H1 (cell line): ENCODE measurements at regions not wholly inside any gene's neighbourhood (a gene's known extent, or its start where the extent isn't known, plus 50 kb on each side); places are given as distances from the start of the nearest gene placed in this dataset.

ENCODE experiments used
- CTCF ChIA-PET: fragments of 300-600 bp; sonication (Branson Sonifier 250); formaldehyde crosslinking; loops from one replicate; lab custom pipeline; 2021; ENCODE audit not compliant: partially characterized antibody; lab: Charles Lee
- POLR2A ChIA-PET: fragments of 300-600 bp; sonication (Branson Sonifier 250); formaldehyde crosslinking; loops from one replicate; lab custom pipeline; 2021; ENCODE audit warnings: inconsistent platforms; ENCODE audit not compliant: partially characterized antibody; lab: Charles Lee
- DNase-seq, 2 experiments: peaks; one replicate each; pipeline versions ENCODE4 v3.0.0 to v3.0.0-alpha.2; 2010 to 2022; ENCODE audit warnings: low spot score in 2 of 2, low read depth in 1 of 2, mixed read lengths in 1 of 2
- FAIRE-seq: peaks from 2 replicates; lab custom pipeline; 2011; peaks lifted over from hg19 to GRCh38; lab: Jason Lieb, UNC
- H2AFZ ChIP-seq: 2 replicates; pipeline ENCODE4 v1.8.1; 2012; ENCODE audit warnings: low read length, inconsistent platforms
- H2AK5ac ChIP-seq: 2 replicates; pipeline ENCODE4 v1.6.1; 2013; ENCODE audit warnings: low read depth, low read length
- H2BK120ac ChIP-seq: replicated peaks from 2 replicates; pipeline ENCODE3; 2013; ENCODE audit warnings: low read depth, low read length, inconsistent platforms
- H2BK12ac ChIP-seq: 2 replicates; pipeline ENCODE4 v1.6.1; 2013; ENCODE audit warnings: low read depth, low read length
- H2BK15ac ChIP-seq: 2 replicates; pipeline ENCODE4 v1.6.1; 2013; ENCODE audit warnings: low read length
- H2BK20ac ChIP-seq: 2 replicates; pipeline ENCODE4 v1.6.1; 2013; ENCODE audit warnings: low read length
- H2BK5ac ChIP-seq: 2 replicates; pipeline ENCODE4 v1.6.1; 2013; ENCODE audit warnings: low read depth, low read length
- H3K14ac ChIP-seq: 2 replicates; pipeline ENCODE4 v1.6.1; 2013; ENCODE audit warnings: inconsistent platforms; ENCODE audit not compliant: insufficient read length
- H3K18ac ChIP-seq: 2 replicates; pipeline ENCODE4 v1.6.1; 2013; ENCODE audit warnings: low read length; ENCODE audit errors: extremely low read depth
- H3K23ac ChIP-seq: 2 replicates; pipeline ENCODE4 v1.6.1; 2013; ENCODE audit warnings: inconsistent platforms; ENCODE audit not compliant: insufficient read length
- H3K23me2 ChIP-seq: 2 replicates; pipeline ENCODE4 v1.6.1; 2013; ENCODE audit warnings: low read depth, low read length
- H3K27ac ChIP-seq: 2 replicates; pipeline ENCODE4 v1.6.1; 2011; ENCODE audit warnings: low read depth, low read length, inconsistent platforms
- H3K27me3 ChIP-seq, 4 experiments: replicated peaks in 1 of 4; 1 replicate in 1 of 4; 2 replicates in 3 of 4; pipeline versions ENCODE4 v1.6.1 to v1.8.1; 2011 to 2013; ENCODE audit warnings: low read length in 3 of 4, mild to moderate bottlenecking in 3 of 4, inconsistent platforms in 2 of 4, mixed read lengths in 2 of 4, moderate library complexity in 1 of 4; ENCODE audit not compliant: control insufficient read depth in 3 of 4, insufficient read depth in 3 of 4; ENCODE audit errors: extremely low read depth in 1 of 4
- H3K36me3 ChIP-seq, 4 experiments: 2 replicates each; pipeline versions ENCODE4 v1.6.1 to v1.8.1; 2011 to 2013; ENCODE audit warnings: mild to moderate bottlenecking in 4 of 4, low read length in 3 of 4, moderate library complexity in 2 of 4, control low read depth in 1 of 4, inconsistent platforms in 1 of 4; ENCODE audit not compliant: insufficient read depth in 4 of 4, control insufficient read depth in 2 of 4
- H3K4ac ChIP-seq: replicated peaks from 2 replicates; pipeline ENCODE3; 2013; ENCODE audit warnings: low read length, low read depth, mixed read lengths, inconsistent platforms; ENCODE audit not compliant: insufficient read length
- H3K4me1 ChIP-seq, 4 experiments: replicated peaks in 1 of 4; 1 replicate in 1 of 4; 2 replicates in 3 of 4; pipeline versions ENCODE4 v1.6.1 to v1.8.1; 2011 to 2013; ENCODE audit warnings: low read length in 3 of 4, inconsistent platforms in 2 of 4, mixed read lengths in 1 of 4; ENCODE audit not compliant: insufficient read depth in 4 of 4, control insufficient read depth in 3 of 4
- H3K4me2 ChIP-seq, 2 experiments: 2 replicates each; pipeline versions ENCODE4 v1.6.1 to v1.8.1; 2011 to 2013; ENCODE audit warnings: low read depth in 2 of 2, low read length in 2 of 2, control low read depth in 1 of 2, inconsistent platforms in 1 of 2, mild to moderate bottlenecking in 1 of 2; ENCODE audit not compliant: insufficient read depth in 1 of 2
- H3K4me3 ChIP-seq, 4 experiments: fragments of 200-600, 300-600 bp in 1 of 4; sonication (generic), shearing (Covaris generic), sonication (Bioruptor Twin) in 1 of 4; 2 replicates each; pipeline versions ENCODE4 v1.5.1 to v1.8.1; 2011 to 2016; ENCODE audit warnings: low read length in 4 of 4, low read depth in 3 of 4, control low read depth in 2 of 4, inconsistent platforms in 2 of 4, mild to moderate bottlenecking in 2 of 4, mixed read lengths in 1 of 4, moderate library complexity in 1 of 4; ENCODE audit not compliant: insufficient read depth in 2 of 4; ENCODE audit errors: extremely low read depth in 1 of 4
- H3K56ac ChIP-seq: replicated peaks from 2 replicates; pipeline ENCODE3; 2013; ENCODE audit warnings: low read depth, mild to moderate bottlenecking, mixed read lengths, low read length, inconsistent platforms; ENCODE audit not compliant: insufficient read length
- H3K79me1 ChIP-seq: 2 replicates; pipeline ENCODE4 v1.6.1; 2013; ENCODE audit warnings: low read depth, low read length, control low read depth
- H3K79me2 ChIP-seq, 2 experiments: 2 replicates each; pipeline versions ENCODE4 v1.6.1 to v1.8.1; 2012 to 2013; ENCODE audit warnings: low read length in 2 of 2, mild to moderate bottlenecking in 2 of 2, inconsistent platforms in 1 of 2; ENCODE audit not compliant: insufficient read depth in 2 of 2, control insufficient read depth in 1 of 2
- H3K9ac ChIP-seq, 4 experiments: replicated peaks in 1 of 4; 1 replicate in 1 of 4; 2 replicates in 3 of 4; pipeline versions ENCODE4 v1.6.1 to v1.8.1; 2011 to 2013; ENCODE audit warnings: low read depth in 3 of 4, low read length in 3 of 4, control low read depth in 2 of 4, mild to moderate bottlenecking in 2 of 4, moderate library complexity in 2 of 4, inconsistent platforms in 1 of 4; ENCODE audit errors: extremely low read depth in 1 of 4
- H3K9me3 ChIP-seq, 2 experiments: 2 replicates each; pipeline versions ENCODE4 v1.6.1 to v1.8.1; 2012 to 2013; ENCODE audit warnings: mild to moderate bottlenecking in 2 of 2, moderate library complexity in 2 of 2, control low read depth in 1 of 2, inconsistent platforms in 1 of 2, low read depth in 1 of 2, low read length in 1 of 2, mixed read lengths in 1 of 2; ENCODE audit not compliant: insufficient read depth in 2 of 2
- H4K20me1 ChIP-seq, 2 experiments: replicated peaks in 1 of 2; 2 replicates each; pipeline versions ENCODE3 to v1.8.1; 2011 to 2013; ENCODE audit warnings: inconsistent platforms in 2 of 2, low read length in 2 of 2, mild to moderate bottlenecking in 1 of 2; ENCODE audit not compliant: insufficient read depth in 2 of 2, control insufficient read depth in 1 of 2
- H4K5ac ChIP-seq: 2 replicates; pipeline ENCODE4 v1.6.1; 2013; ENCODE audit warnings: low read length, low read depth, mixed read lengths, inconsistent platforms; ENCODE audit not compliant: insufficient read length
- H4K8ac ChIP-seq: 2 replicates; pipeline ENCODE4 v1.8.0; 2013; ENCODE audit warnings: mild to moderate bottlenecking, moderate library complexity, low read length, inconsistent platforms; ENCODE audit not compliant: insufficient read depth; ENCODE audit errors: extremely low read depth
- H4K91ac ChIP-seq: replicated peaks from 2 replicates; pipeline ENCODE3; 2013; ENCODE audit warnings: low read length, mixed read lengths, inconsistent platforms; ENCODE audit not compliant: insufficient read length
- CBX8 ChIP-seq: fragments of 300-800, 300-1000 bp; sonication (generic); IDR thresholded peaks from 2 replicates; pipeline ENCODE4 v1.7.1; 2016; ENCODE audit warnings: low read depth, low read length, borderline replicate concordance
- E2F6 ChIP-seq: IDR thresholded peaks from 2 replicates; pipeline ENCODE4 v1.6.1; 2012; ENCODE audit warnings: inconsistent platforms
- EGR1 ChIP-seq: IDR thresholded peaks from 2 replicates; pipeline ENCODE4 v1.6.1; 2011; ENCODE audit warnings: low read depth, low read length, borderline replicate concordance
- EP300 ChIP-seq, 2 experiments: IDR thresholded peaks; 1 replicate in 1 of 2; 2 replicates in 1 of 2; pipeline ENCODE4 v1.6.1; 2011 to 2012; ENCODE audit warnings: low read depth in 2 of 2, low read length in 2 of 2, mild to moderate bottlenecking in 2 of 2, borderline replicate concordance in 1 of 2, inconsistent platforms in 1 of 2, moderate library complexity in 1 of 2
- KDM4A ChIP-seq: IDR thresholded peaks from one replicate; pipeline ENCODE4 v1.7.1; 2012; ENCODE audit warnings: low read depth, mild to moderate bottlenecking, moderate library complexity, low read length, inconsistent platforms; ENCODE audit not compliant: severe bottlenecking
- NANOG ChIP-seq: IDR thresholded peaks from 2 replicates; pipeline ENCODE4 v1.6.1; 2011; ENCODE audit warnings: low read length, low read depth, mild to moderate bottlenecking, inconsistent platforms; ENCODE audit not compliant: insufficient read depth, poor library complexity, severe bottlenecking
- PHF8 ChIP-seq: fragments of 200-600 bp; sonication (generic); conservative IDR thresholded peaks from 2 replicates; pipeline ENCODE4 v1.7.1; 2012; ENCODE audit warnings: low read depth, mild to moderate bottlenecking, inconsistent platforms, low read length, moderate library complexity
- POU5F1 ChIP-seq: IDR thresholded peaks from 2 replicates; pipeline ENCODE4 v1.6.1; 2011; ENCODE audit warnings: low read depth, mild to moderate bottlenecking, low read length, moderate library complexity
- RBBP5 ChIP-seq: IDR thresholded peaks from 2 replicates; pipeline ENCODE4 v1.7.1; 2012; ENCODE audit warnings: low read depth, mild to moderate bottlenecking, inconsistent platforms, low read length, moderate library complexity, borderline replicate concordance
- RFX5 ChIP-seq: IDR thresholded peaks from 2 replicates; pipeline ENCODE4 v1.6.1; 2011; ENCODE audit warnings: low read depth, low read length, improper control_type of control experiment, borderline replicate concordance
- TBP ChIP-seq: IDR thresholded peaks from 2 replicates; pipeline ENCODE4 v1.6.1; 2011; ENCODE audit warnings: low read depth, low read length, improper control_type of control experiment
- TEAD4 ChIP-seq: IDR thresholded peaks from 2 replicates; pipeline ENCODE4 v1.6.1; 2012; ENCODE audit warnings: low read depth, low read length, inconsistent platforms, mixed read lengths
- WGBS, 2 experiments: shearing (Covaris generic) in 1 of 2; methylation state at CpG; one replicate each; pipeline versions ENCODE4 v1.1.6 to v1.1.7; 2013 to 2015; ENCODE audit warnings: low lambda C conversion rate in 2 of 2, mixed read lengths in 2 of 2, inconsistent platforms in 1 of 2, low coverage in 1 of 2, missing lambda C conversion rate in 1 of 2; ENCODE audit not compliant: insufficient replicate concordance in 2 of 2, insufficient coverage in 1 of 2, insufficient read length in 1 of 2; ENCODE audit errors: extremely low coverage in 1 of 2, missing lambda C conversion rate in 1 of 2; 5-methylcytosine and 5-hydroxymethylcytosine counted together
- TF ChIP-seq, protein P1 (sequence below): IDR thresholded peaks from 2 replicates; pipeline ENCODE4 v1.6.1; 2011; ENCODE audit warnings: low read depth, mild to moderate bottlenecking, low read length; ENCODE audit not compliant: insufficient read depth

DNA sequence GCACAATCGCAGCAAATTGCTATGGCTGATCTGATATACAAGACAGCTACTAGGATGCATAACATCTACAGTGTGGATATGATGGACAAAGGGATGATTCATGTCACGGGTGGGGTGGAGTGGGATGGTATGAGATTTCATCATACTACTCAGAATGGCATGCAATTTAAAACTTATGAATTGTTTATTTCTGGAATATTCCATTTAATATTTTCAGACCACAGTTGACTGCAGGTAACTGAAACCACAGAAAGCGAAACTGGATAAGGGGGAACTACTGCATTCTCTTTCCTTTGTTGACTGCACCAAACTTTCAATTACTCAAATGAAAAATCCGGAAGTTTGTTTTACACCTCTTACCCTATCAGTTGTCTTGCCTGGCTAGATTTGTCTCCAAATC lies 94.4 kb upstream of the NEUROD1 start:
- Histone ChIP-seq H3K4ac (no peak overlapping the region), H3K14ac (no peak overlapping the region), H4K5ac (no peak overlapping the region), H4K8ac (no peak overlapping the region), H2BK12ac (no peak overlapping the region), H3K4me3 (no peak overlapping the region), H2BK20ac (no peak overlapping the region), H3K23me2 (no peaks in the 10 kb centered on the region), H2AK5ac (no peak overlapping the region), H3K27me3 (no peaks in the 10 kb centered on the region), H3K4me2 (no peak overlapping the region), H4K91ac (no peak overlapping the region), H3K56ac (no peak overlapping the region), H3K27ac (no peak overlapping the region), H2BK5ac (no peak overlapping the region), H3K23ac (no peak overlapping the region), H4K20me1 (no peaks in the 10 kb centered on the region), H3K18ac (no peak overlapping the region), H3K4me1 (no peaks in the 10 kb centered on the region), H3K79me2 (no peaks in the 10 kb centered on the region), H3K79me1 (no peaks in the 10 kb centered on the region), H3K9me3 (no peaks in the 10 kb centered on the region), H3K36me3 (no peaks in the 10 kb centered on the region), H2BK120ac (no peak overlapping the region), H2AFZ (no peak overlapping the region), H2BK15ac (no peak overlapping the region), H3K9ac (no peak overlapping the region)
- POLR2A ChIA-PET: no interaction called here
- WGBS, 2 experiments: 91% methylated on average over 4 of the region's 4 CpGs; no CpG with 5 or more reads in 1 of the 2 experiments
- FAIRE-seq (no peak), DNase-seq (no peak)
- CTCF ChIA-PET: interaction anchor here (0.9 kb wide), 1 partner anchor 23 kb away, joined by 3 read pairs; no protein-coding TSS in a partner anchor
- TF ChIP-seq POU5F1: no peak
- no peak for TF ChIP-seq E2F6
- TF ChIP-seq PHF8: no peak
- no peak for TF ChIP-seq EP300 (IDR thresholded peaks at IDR 0.05; ENCODE audit: borderline replicate concordance in 1 of 2, low read depth in 2 of 2, low read length in 2 of 2)
- TF ChIP-seq CBX8: no peak
- TF ChIP-seq TEAD4: no peak
- no peak for TF ChIP-seq NANOG
- no peak for TF ChIP-seq EGR1
- TF ChIP-seq RFX5: no peak
- no peak for TF ChIP-seq TBP
- TF ChIP-seq RBBP5: no peak
- no peak for TF ChIP-seq KDM4A
- TF ChIP-seq, protein P1, sequence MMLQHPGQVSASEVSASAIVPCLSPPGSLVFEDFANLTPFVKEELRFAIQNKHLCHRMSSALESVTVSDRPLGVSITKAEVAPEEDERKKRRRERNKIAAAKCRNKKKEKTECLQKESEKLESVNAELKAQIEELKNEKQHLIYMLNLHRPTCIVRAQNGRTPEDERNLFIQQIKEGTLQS: no peak
